DND-41 (cell line): ENCODE measurements at regions not wholly inside any gene's neighbourhood (a gene's known extent, or its start where the extent isn't known, plus 50 kb on each side); places are given as distances from the start of the nearest gene placed in this dataset.

Experiments
- ATAC-seq: fragments of 200-7000 bp; cut with Tn5 transposase; 3 replicates; pipeline ENCODE4 v1.9.1; 2021; ENCODE audit warnings: low read depth; ENCODE audit not compliant: insufficient read depth
- DNase-seq: peaks from one replicate; pipeline ENCODE4 v3.0.0-alpha.2; 2020
- H2AFZ ChIP-seq: 2 replicates; pipeline ENCODE4 v1.6.0; 2012; ENCODE audit warnings: low read depth, low read length
- H3K27ac ChIP-seq: 2 replicates; pipeline ENCODE4 v1.5.1; 2012; ENCODE audit warnings: low read length, inconsistent platforms
- H3K27me3 ChIP-seq: fragments of 200-600 bp; sonication (generic); 2 replicates; pipeline ENCODE4 v1.6.0; 2012; ENCODE audit warnings: low read length, mild to moderate bottlenecking, inconsistent platforms; ENCODE audit not compliant: insufficient read depth, poor library complexity
- H3K36me3 ChIP-seq: 2 replicates; pipeline ENCODE4 v1.5.1; 2012; ENCODE audit warnings: low read length, inconsistent platforms; ENCODE audit not compliant: insufficient read depth
- H3K4me1 ChIP-seq: 2 replicates; pipeline ENCODE4 v1.5.1; 2012; ENCODE audit warnings: mild to moderate bottlenecking, low read length; ENCODE audit not compliant: insufficient read depth
- H3K4me2 ChIP-seq: 2 replicates; pipeline ENCODE4 v1.6.0; 2012; ENCODE audit warnings: mild to moderate bottlenecking, moderate library complexity, low read length, inconsistent platforms; ENCODE audit not compliant: insufficient read depth
- H3K4me3 ChIP-seq, 2 experiments: fragments of 200-600 bp in 1 of 2; shearing (Covaris generic) in 1 of 2; 2 replicates each; pipeline ENCODE4 v1.5.1; 2012 to 2016; ENCODE audit warnings: inconsistent platforms in 2 of 2, low read length in 2 of 2, mild to moderate bottlenecking in 2 of 2, low read depth in 1 of 2, moderate library complexity in 1 of 2
- H3K79me2 ChIP-seq: 2 replicates; pipeline ENCODE4 v1.6.0; 2012; ENCODE audit warnings: low read length, inconsistent platforms; ENCODE audit not compliant: insufficient read depth
- H3K9ac ChIP-seq: 2 replicates; pipeline ENCODE4 v1.6.0; 2012; ENCODE audit warnings: low read depth, mild to moderate bottlenecking, inconsistent platforms, low read length, moderate library complexity
- H3K9me3 ChIP-seq: 2 replicates; pipeline ENCODE4 v1.5.1; 2012; ENCODE audit warnings: low read length, moderate library complexity, mild to moderate bottlenecking, inconsistent platforms; ENCODE audit not compliant: insufficient read depth, severe bottlenecking
- H4K20me1 ChIP-seq: 2 replicates; pipeline ENCODE4 v1.6.0; 2012; ENCODE audit warnings: low read length; ENCODE audit not compliant: insufficient read depth
- EZH2 ChIP-seq: IDR thresholded peaks from 3 replicates; pipeline ENCODE4 v1.6.1; 2012; ENCODE audit warnings: borderline replicate concordance, low read depth, mild to moderate bottlenecking, moderate library complexity, low read length, inconsistent platforms; ENCODE audit not compliant: severe bottlenecking
- TF ChIP-seq, protein P1 (sequence below): IDR thresholded peaks from 2 replicates; pipeline ENCODE4 v1.5.1; 2012; ENCODE audit warnings: borderline replicate concordance, low read length, moderate library complexity, mild to moderate bottlenecking; ENCODE audit not compliant: poor library complexity, severe bottlenecking; ENCODE audit errors: extremely low read depth

- Histone ChIP-seq H3K4me1 (no peaks in the 10 kb centered on the region), H3K79me2 (no peaks in the 10 kb centered on the region), H3K27ac (no peak overlapping the region), H4K20me1 (no peaks in the 10 kb centered on the region), H3K9me3 (no peaks in the 10 kb centered on the region), H3K27me3 (no peaks in the 10 kb centered on the region), H3K4me3 (no peak overlapping the region), H3K36me3 (no peaks in the 10 kb centered on the region), H3K9ac (no peak overlapping the region), H3K4me2 (no peak overlapping the region), H2AFZ (no peak overlapping the region)
- DNase-seq (no peak), ATAC-seq (peak; percentile 19; the same call in 1 of the 3 replicates)
- no peak for TF ChIP-seq EZH2
- TF ChIP-seq, protein P1, sequence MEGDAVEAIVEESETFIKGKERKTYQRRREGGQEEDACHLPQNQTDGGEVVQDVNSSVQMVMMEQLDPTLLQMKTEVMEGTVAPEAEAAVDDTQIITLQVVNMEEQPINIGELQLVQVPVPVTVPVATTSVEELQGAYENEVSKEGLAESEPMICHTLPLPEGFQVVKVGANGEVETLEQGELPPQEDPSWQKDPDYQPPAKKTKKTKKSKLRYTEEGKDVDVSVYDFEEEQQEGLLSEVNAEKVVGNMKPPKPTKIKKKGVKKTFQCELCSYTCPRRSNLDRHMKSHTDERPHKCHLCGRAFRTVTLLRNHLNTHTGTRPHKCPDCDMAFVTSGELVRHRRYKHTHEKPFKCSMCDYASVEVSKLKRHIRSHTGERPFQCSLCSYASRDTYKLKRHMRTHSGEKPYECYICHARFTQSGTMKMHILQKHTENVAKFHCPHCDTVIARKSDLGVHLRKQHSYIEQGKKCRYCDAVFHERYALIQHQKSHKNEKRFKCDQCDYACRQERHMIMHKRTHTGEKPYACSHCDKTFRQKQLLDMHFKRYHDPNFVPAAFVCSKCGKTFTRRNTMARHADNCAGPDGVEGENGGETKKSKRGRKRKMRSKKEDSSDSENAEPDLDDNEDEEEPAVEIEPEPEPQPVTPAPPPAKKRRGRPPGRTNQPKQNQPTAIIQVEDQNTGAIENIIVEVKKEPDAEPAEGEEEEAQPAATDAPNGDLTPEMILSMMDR = no peak
These were observed 126.7 kb downstream of the GADD45G start for GRCh38 chr9:89731262-89732182.

DNA sequence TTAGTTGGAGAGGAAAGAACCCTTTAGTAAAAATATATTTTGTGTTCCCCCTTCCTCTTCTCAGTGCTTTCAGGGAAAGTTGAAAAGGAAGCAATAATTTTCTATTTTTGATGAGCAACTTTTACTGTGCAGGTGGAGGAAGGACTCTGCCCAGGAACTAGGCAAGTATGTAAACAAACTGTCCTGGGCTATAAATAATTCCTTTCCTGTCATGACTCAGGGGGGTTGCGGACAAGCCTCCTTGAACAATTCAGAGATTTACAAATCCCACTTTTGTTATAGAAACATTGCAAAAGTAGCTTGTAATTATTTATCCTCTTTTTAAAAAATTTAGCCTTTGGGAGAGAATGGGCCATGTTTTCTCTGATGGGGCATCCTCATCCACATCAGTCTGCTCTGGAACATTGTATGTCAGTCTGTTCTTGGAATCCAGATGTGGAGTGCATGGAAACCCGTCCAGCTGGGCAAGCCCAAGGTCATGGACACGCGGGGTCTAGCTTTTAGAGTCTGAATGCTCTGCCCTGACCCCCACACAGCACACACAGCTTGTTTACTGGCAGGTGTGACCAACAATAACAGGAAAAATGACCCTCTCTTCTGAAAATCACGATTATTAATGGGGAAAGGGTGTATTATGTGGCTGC lies 127.6 kb downstream of the GADD45G start:
- no peaks in the 10 kb centered on the region for H3K4me1 ChIP-seq
- H3K79me2 ChIP-seq = no peaks in the 10 kb centered on the region
- no peaks in the 10 kb centered on the region for H3K36me3 ChIP-seq
- no peak overlapping the region for H2AFZ ChIP-seq
- H3K4me2 ChIP-seq = no peak overlapping the region
- ATAC-seq (no peak), DNase-seq (no peak)
- no peaks in the 10 kb centered on the region for H3K9me3 ChIP-seq
- no peak overlapping the region for H3K4me3 ChIP-seq
- no peaks in the 10 kb centered on the region for H3K27me3 ChIP-seq
- H3K9ac ChIP-seq = no peak overlapping the region
- TF ChIP-seq, protein P1 = no peak
- no peaks in the 10 kb centered on the region for H4K20me1 ChIP-seq
- H3K27ac ChIP-seq = no peak overlapping the region

DNA sequence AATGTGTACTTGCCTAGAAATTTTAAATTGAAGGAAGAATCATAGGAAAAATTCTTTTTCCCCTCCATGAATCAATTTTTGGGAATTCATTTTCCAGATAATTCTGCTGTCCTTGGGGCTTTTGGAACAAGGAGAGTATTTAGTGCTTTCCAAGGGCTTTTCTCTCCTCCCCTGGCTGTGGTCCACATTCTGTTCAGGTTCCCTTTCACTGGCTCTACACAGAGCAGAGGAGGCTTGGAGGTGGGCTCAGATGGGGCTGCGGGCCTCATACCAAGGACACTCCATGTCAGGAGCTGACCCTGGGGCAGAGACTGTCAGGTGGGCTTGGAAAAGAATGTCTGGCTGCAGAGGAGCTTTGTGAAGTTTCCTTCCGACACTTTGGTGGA lies 128.1 kb downstream of the GADD45G start:
- H3K9ac ChIP-seq = no peak overlapping the region

More for the DNA sequence above, 128.1 kb downstream of the GADD45G start:
- H2AFZ ChIP-seq = no peak overlapping the region
- no peak overlapping the region for H3K27ac ChIP-seq
- no peaks in the 10 kb centered on the region for H4K20me1 ChIP-seq
- H3K4me3 ChIP-seq = no peak overlapping the region
- no peaks in the 10 kb centered on the region for H3K36me3 ChIP-seq
- no peaks in the 10 kb centered on the region for H3K27me3 ChIP-seq
- H3K79me2 ChIP-seq = no peaks in the 10 kb centered on the region
- TF ChIP-seq, protein P1 = no peak
- TF ChIP-seq EZH2 = no peak
- no peak overlapping the region for H3K4me2 ChIP-seq
- no peak for DNase-seq
- no peak for ATAC-seq
- no peaks in the 10 kb centered on the region for H3K9me3 ChIP-seq
- no peaks in the 10 kb centered on the region for H3K4me1 ChIP-seq
